ENCODE measurements at regions not wholly inside any gene's neighbourhood (a gene's known extent, or its start where the extent isn't known, plus 50 kb on each side); places are given as distances from the start of the nearest gene placed in this dataset.

DNA sequence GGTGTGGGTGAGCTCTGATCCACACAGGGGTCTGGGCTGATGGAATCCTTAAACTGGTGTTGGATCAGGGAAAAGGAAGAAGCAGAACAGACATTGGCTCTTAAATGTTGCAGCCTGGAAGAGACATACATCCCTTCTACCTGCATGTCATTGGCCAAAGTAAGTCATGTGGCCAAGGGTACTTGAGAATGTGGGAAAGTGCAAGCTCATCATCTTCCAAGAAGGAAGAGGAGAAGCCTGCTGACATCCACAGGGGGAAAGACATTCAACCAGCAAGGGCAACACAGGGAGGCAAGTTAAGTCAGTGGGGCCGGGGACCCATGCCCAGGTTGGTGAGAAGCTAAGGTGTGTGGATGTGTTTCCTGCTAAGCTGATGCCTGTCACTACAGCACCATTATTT is 272.8 kb upstream of the MKI67 start:
- Histone ChIP-seq H3K36me3 (no peaks in the 10 kb centered on the region), H3K27me3 (no peaks in the 10 kb centered on the region), H3K27ac (no peak overlapping the region), H3K4me3 (no peak overlapping the region), H3K4me1 (no peaks in the 10 kb centered on the region), H3K9me3 (no peaks in the 10 kb centered on the region)
- TF ChIP-seq, protein P1, sequence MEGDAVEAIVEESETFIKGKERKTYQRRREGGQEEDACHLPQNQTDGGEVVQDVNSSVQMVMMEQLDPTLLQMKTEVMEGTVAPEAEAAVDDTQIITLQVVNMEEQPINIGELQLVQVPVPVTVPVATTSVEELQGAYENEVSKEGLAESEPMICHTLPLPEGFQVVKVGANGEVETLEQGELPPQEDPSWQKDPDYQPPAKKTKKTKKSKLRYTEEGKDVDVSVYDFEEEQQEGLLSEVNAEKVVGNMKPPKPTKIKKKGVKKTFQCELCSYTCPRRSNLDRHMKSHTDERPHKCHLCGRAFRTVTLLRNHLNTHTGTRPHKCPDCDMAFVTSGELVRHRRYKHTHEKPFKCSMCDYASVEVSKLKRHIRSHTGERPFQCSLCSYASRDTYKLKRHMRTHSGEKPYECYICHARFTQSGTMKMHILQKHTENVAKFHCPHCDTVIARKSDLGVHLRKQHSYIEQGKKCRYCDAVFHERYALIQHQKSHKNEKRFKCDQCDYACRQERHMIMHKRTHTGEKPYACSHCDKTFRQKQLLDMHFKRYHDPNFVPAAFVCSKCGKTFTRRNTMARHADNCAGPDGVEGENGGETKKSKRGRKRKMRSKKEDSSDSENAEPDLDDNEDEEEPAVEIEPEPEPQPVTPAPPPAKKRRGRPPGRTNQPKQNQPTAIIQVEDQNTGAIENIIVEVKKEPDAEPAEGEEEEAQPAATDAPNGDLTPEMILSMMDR (IDR thresholded peaks at IDR 0.05) = no peak
- intact Hi-C loops (cut with DNase I) = no loop called here
- ATAC-seq = no peak
- DNase-seq = no peak

DNA sequence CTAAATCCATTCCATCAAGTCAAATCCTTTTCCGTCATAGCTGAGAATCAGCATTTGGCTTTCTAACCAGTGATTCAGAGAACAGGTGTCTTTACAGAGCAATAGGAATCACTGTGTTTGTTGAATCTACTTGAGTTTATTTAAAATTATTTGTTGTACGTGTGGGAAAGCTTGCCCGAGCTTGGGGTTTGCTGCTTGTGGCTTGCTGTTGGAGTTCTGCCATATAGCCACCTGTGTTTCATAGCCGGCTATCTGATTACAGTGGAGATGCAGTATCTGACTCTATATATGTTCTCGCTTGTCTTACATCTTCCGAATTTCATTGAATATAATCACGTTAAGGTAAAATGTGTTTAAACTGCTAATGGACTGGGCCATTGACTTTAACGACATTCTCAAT is 274.3 kb upstream of the MKI67 start:
- H3K36me3 ChIP-seq = no peaks in the 10 kb centered on the region
- no peaks in the 10 kb centered on the region for H3K4me1 ChIP-seq
- H3K4me3 ChIP-seq = no peak overlapping the region
- ATAC-seq (no peak), DNase-seq (no peak)
- H3K9me3 ChIP-seq = no peaks in the 10 kb centered on the region
- no peaks in the 10 kb centered on the region for H3K27me3 ChIP-seq
- TF ChIP-seq, protein P1 (IDR thresholded peaks at IDR 0.05) = no peak
- H3K27ac ChIP-seq = no peak overlapping the region
- intact Hi-C loops (cut with DNase I) = no loop called here

DNA sequence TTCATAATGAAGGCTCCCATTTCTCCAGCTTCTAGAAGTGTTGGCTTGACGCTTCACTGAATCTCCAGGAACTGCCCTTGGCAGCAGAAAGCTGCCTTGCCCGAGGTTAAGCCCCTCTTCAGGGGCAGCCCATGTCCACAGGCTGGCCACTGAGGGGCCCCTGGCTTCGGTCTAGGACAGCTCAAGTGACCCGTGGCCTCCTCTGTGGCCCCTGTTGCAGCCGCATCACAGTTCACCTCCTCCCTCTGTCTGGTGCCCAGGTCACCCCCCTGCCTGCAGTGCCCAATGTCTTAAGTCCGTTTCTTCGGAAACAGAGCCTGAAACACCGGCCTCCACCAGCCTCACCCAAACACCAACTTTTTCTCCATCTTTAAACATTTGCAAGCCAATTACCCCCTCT is 279.2 kb upstream of the MKI67 start:
- no peaks in the 10 kb centered on the region for H3K4me1 ChIP-seq
- ATAC-seq = no peak
- intact Hi-C loops (cut with DNase I) = no loop called here
- no peak for DNase-seq
- no peaks in the 10 kb centered on the region for H3K27me3 ChIP-seq
- no peak overlapping the region for H3K4me3 ChIP-seq
- no peaks in the 10 kb centered on the region for H3K9me3 ChIP-seq
- TF ChIP-seq, protein P1 (IDR thresholded peaks at IDR 0.05) = no peak
- no peak overlapping the region for H3K27ac ChIP-seq
- no peaks in the 10 kb centered on the region for H3K36me3 ChIP-seq

DNA sequence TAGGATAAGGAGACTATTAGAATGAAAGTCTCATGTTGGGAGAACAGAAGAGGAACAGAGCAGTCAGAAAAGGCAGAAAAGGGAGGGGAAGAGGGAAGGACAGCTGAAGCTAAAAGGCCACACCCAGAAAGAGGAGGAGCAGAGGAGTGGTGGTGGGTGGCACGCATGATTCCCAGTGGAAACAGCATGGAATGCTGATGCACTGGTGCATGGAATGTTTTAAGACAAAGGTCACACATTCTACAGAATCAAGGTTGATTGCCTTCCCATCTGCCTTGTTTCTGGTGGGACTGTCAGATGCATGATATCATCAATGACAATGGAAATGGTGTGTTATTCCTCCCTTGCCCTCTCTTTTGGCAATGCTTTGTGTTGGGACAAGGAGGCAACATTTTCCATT is 285.4 kb upstream of the MKI67 start:
- no peak overlapping the region for H3K4me3 ChIP-seq
- H3K9me3 ChIP-seq = no peaks in the 10 kb centered on the region
- H3K27me3 ChIP-seq = no peaks in the 10 kb centered on the region
- H3K36me3 ChIP-seq = no peaks in the 10 kb centered on the region
- no peak overlapping the region for H3K27ac ChIP-seq
- TF ChIP-seq, protein P1 (IDR thresholded peaks at IDR 0.05) = no peak
- intact Hi-C loops (cut with DNase I) = no loop called here
- no peaks in the 10 kb centered on the region for H3K4me1 ChIP-seq
- DNase-seq (no peak), ATAC-seq (no peak)

DNA sequence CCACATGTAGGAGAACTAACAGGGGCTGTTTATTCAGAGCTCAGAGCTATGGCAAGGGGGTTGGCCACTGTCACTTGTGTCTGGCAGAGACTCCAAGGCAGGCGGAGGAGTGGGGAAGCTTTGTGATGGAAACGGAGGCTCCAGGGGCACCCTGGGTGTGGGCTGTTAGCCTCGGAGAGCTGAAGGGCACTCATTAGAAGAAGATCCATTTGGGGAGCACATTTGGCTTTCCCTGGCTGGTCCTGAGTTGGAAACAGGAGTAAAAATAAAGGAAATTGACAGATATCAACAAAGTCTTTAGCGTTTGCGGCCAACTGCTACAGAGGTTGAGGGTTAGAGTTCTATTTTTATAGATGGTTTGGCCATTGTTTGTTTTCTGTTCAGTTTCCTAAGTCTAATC is 288.3 kb upstream of the MKI67 start:
- intact Hi-C loops (cut with DNase I) = no loop called here
- Histone ChIP-seq H3K36me3 (no peaks in the 10 kb centered on the region), H3K27me3 (no peaks in the 10 kb centered on the region), H3K9me3 (no peaks in the 10 kb centered on the region), H3K4me3 (no peak overlapping the region), H3K4me1 (no peaks in the 10 kb centered on the region), H3K27ac (no peak overlapping the region)
- ATAC-seq = no peak
- TF ChIP-seq, protein P1 (IDR thresholded peaks at IDR 0.05) = no peak
- DNase-seq = no peak

DNA sequence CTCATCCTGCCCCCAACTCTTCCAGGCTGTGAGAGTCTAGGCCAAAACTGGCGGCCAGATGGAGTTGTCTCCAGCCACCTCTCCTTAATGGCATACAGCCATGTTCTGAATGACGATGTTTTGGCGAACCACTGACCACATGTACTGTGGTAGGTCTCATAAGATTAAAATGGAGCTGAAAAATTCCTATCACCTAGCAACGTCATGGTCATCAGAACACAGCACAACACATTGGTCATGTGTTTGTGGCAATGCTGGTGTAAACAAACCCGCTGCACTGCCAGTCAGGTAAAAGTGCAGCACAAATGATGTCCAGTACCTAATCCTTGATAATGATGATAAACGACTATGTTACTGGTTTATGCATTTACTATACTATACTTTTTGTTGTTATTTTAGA is 290.0 kb upstream of the MKI67 start:
- Histone ChIP-seq H3K27me3 (no peaks in the 10 kb centered on the region), H3K27ac (no peak overlapping the region), H3K4me1 (no peaks in the 10 kb centered on the region), H3K9me3 (no peaks in the 10 kb centered on the region), H3K4me3 (no peak overlapping the region), H3K36me3 (no peaks in the 10 kb centered on the region)
- DNase-seq = no peak
- TF ChIP-seq, protein P1 (IDR thresholded peaks at IDR 0.05) = no peak
- no peak for ATAC-seq
- intact Hi-C loops (cut with DNase I) = no loop called here
